ENCODE measurements at regions not wholly inside any gene's neighbourhood (a gene's known extent, or its start where the extent isn't known, plus 50 kb on each side); places are given as distances from the start of the nearest gene placed in this dataset.

GRCh38 chr3:8445861-8446260 lies 55.8 kb upstream of the LMCD1 start:
- Histone ChIP-seq H2AK9ac (replicated peaks; ENCODE audit: low read depth, low read length, poor library complexity) (no peak overlapping the region), H3K9me1 (ENCODE audit: insufficient read depth, low read length) (peaks cover 17% of the 10 kb centered on the region), H2BK15ac (ENCODE audit: low read depth, low read length) (no peak overlapping the region; the same call in 2 of the 3 replicates), H3K18ac (ENCODE audit: low read depth, low read length) (peak overlapping the region; percentile 58; the same call in 1 of the 2 replicates), H2AFZ (replicated peaks; ENCODE audit: low read length, poor library complexity) (no peak overlapping the region), H3K4me3 (ENCODE audit: insufficient read depth, low read depth, low read length) (no peak overlapping the region), H2BK5ac (ENCODE audit: low read depth, low read length, poor library complexity, severe bottlenecking) (peak overlapping the region; percentile 44), H2BK20ac (ENCODE audit: low read depth, low read length) (peak overlapping the region; percentile 60; the same call in 1 of the 2 replicates), H3K4me2 (ENCODE audit: low read depth, low read length) (no peak overlapping the region), H3K36me3 (ENCODE audit: control insufficient read depth, insufficient read depth, low read length) (no peaks in the 10 kb centered on the region), H4K8ac (ENCODE audit: low read depth in 2 of 2, low read length in 2 of 2) (peak overlapping the region in 1 of 2 experiments; percentile 45; a peak in 2 of 4 replicates), H4K20me1 (ENCODE audit: insufficient read depth, low read length) (no peaks in the 10 kb centered on the region), H4K5ac (ENCODE audit: low read depth, low read length) (no peak overlapping the region), H3K23ac (ENCODE audit: low read depth, low read length) (no peak overlapping the region; the same call in 1 of the 2 replicates), H3K4me1 (ENCODE audit: control insufficient read depth, insufficient read depth, low read length) (peaks cover 21% of the 10 kb centered on the region), H3K56ac (ENCODE audit: extremely low read depth, insufficient read depth, low read length) (no peak overlapping the region), H3K9me3 (ENCODE audit: control insufficient read depth, insufficient read depth, low read length) (no peaks in the 10 kb centered on the region), H3K27ac (ENCODE audit: insufficient read depth, low read length) (no peak overlapping the region), H3K79me1 (ENCODE audit: low read depth in 1 of 2, low read length in 2 of 2) (peaks cover 0 to 9% of the 10 kb centered on the region in 2 experiments; a peak in 1 of 4 replicates), H3K27me3 (ENCODE audit: control insufficient read depth, insufficient read depth, low read length) (no peaks in the 10 kb centered on the region), H4K91ac (ENCODE audit: insufficient read depth, low read depth, low read length) (peak overlapping the region; percentile 54; the same call in 1 of the 2 replicates), H2AK5ac (ENCODE audit: low read depth, low read length) (no peak overlapping the region), H2BK120ac (ENCODE audit: low read depth, low read length) (peak overlapping the region; percentile 53), H3K14ac (replicated peaks; ENCODE audit: low read depth, low read length) (no peak overlapping the region), H3K4ac (ENCODE audit: low read depth, low read length) (peak overlapping the region; percentile 12; the same call in 1 of the 2 replicates), H3K9ac (ENCODE audit: low read depth, low read length) (no peak overlapping the region)
- no CpG with 5 or more reads among the region's 2 CpGs for WGBS, 2 experiments (ENCODE audit: extremely low coverage in 2 of 2, insufficient read length in 1 of 2)
- no TSS peak for BruUV-seq (replicated peaks)
- 0 out of 2 replicates have a peak, but pooled peaks have one; percentile 17 for TF ChIP-seq POLR2A (IDR thresholded peaks at IDR 0.05; ENCODE audit: low read depth, low read length)
- peak; percentile 23; the same call in 1 of the 2 replicates for TF ChIP-seq RAD21 (IDR thresholded peaks at IDR 0.05; ENCODE audit: low read length)
- 0 out of 2 replicates have a peak, but pooled peaks have one; percentile 42 for TF ChIP-seq FOS (IDR thresholded peaks at IDR 0.05; ENCODE audit: low read depth, low read length)
- no peak for TF ChIP-seq BHLHE40 (IDR thresholded peaks at IDR 0.05; ENCODE audit: low read depth, low read length)
- ChIA-PET POLR2A (ENCODE audit: unreplicated experiment) (no interaction called here), CTCF (interaction anchor here (0.6 to 1.9 kb wide), 3 partner anchors 146 to 447 kb away, joined by 3 to 6 read pairs (median 6); no protein-coding TSS in a partner anchor)
- peak; percentile 97 for DNase-seq
- in situ Hi-C loops (cut with MboI; ENCODE audit: low sequenced_read_pairs) (loop anchor here (25.0 kb wide), 1 partner anchor 291 kb away; the partner anchor contains the start of gene CAV3), intact Hi-C loops (cut with micrococcal nuclease) (loop anchor here (10.0 kb wide), 3 partner anchors 89 to 519 kb away; partner anchors contain the start of gene RAD18), dilution Hi-C loops (cut with HindIII; ENCODE audit: low sequenced_read_pairs, unreplicated experiment) (no loop called here)
- peak; percentile 45 for ATAC-seq (ENCODE audit: low read depth)

Data from IMR-90 (cell line).